ENCODE measurements at regions not wholly inside any gene's neighbourhood (a gene's known extent, or its start where the extent isn't known, plus 50 kb on each side); places are given as distances from the start of the nearest gene placed in this dataset.

DNA sequence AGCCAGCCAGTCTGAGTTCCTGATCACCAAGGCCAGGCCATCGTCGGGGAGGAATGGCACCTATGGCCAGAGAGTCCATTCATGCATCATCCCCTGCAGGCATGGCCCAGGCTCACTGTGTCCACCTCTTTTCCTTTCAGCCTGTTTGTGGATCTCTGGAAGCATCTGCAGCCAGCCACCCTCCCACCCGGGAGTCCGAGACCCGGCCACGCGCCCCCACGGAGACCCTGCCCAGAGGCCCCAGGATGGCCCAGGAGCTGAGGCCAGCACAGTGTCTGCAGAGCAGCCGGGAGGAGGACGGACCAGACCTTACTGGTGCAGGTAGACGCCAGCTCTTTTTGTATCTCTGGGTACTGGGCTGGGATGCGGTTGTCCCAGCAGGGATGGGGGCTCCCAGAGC lies 245.1 kb upstream of the CIBAR2 start:
- TF ChIP-seq POLR2A (IDR thresholded peaks at IDR 0.05; ENCODE audit: low read depth, low read length) (no peak), TAF1 (IDR thresholded peaks at IDR 0.05; ENCODE audit: low read depth, low read length) (no peak), POLR2AphosphoS5 (IDR thresholded peaks at IDR 0.05; ENCODE audit: low read depth, low read length) (no peak), PAX5 (IDR thresholded peaks at IDR 0.05; ENCODE audit: insufficient read depth, low read length, severe bottlenecking) (no peak), SPI1 (IDR thresholded peaks at IDR 0.05; ENCODE audit: low read depth, low read length) (no peak), POU2F2 (IDR thresholded peaks at IDR 0.05; ENCODE audit: low read depth, low read length) (no peak)

All from GM12891 (cell line).